GM18873 (cell line): ENCODE measurements at regions not wholly inside any gene's neighbourhood (a gene's known extent, or its start where the extent isn't known, plus 50 kb on each side); places are given as distances from the start of the nearest gene placed in this dataset.

Experiments used
- ATAC-seq: cut with Tn5 transposase; IDR thresholded peaks from one replicate; pipeline ENCODE4 v1.9.1; 2021; ENCODE audit warnings: mild to moderate bottlenecking, moderate library complexity, moderate number of reproducible peaks; ENCODE audit not compliant: unreplicated experiment, low FRiP score

- no peak for ATAC-seq
These were observed 51.0 kb upstream of the RBBP8 start for GRCh38 chr18:22882084-22882483.

- no peak for ATAC-seq
These were observed 49.9 kb upstream of the RBBP8 start for GRCh38 chr18:22883179-22883578.
